Left forelimb (tissue), 1 donor: ENCODE measurements at regions not wholly inside any gene's neighbourhood (a gene's known extent, or its start where the extent isn't known, plus 50 kb on each side); places are given as distances from the start of the nearest gene placed in this dataset.
A peak's percentile ranks its signal among the peaks of the same experiment; 100 is the strongest.

Experiments used
- DNase-seq: peaks from one replicate; pipeline ENCODE4 v3.0.0-alpha.2; 2018; ENCODE audit warnings: low spot score

DNA sequence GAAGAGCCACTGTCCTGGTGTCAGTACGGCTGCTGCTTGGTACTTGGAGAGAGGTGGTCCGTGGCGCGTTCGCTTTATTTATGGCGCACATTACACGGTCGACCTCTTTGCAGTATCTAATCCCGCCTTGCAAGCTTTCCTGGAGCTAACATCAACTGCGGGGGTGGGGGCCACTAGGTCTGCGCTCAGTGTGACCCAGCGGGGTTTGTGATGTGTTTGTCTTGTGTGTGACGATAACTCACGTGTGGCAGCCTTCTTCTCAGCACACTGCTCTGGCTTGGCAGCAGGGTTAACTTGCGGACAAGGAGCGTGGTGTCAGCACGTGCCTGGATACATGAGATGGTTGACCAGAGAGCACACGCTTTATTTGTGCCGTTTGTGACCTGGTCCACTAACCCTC lies 122.2 kb upstream of the RTL1 start:
- DNase-seq: peak; percentile 47

DNA sequence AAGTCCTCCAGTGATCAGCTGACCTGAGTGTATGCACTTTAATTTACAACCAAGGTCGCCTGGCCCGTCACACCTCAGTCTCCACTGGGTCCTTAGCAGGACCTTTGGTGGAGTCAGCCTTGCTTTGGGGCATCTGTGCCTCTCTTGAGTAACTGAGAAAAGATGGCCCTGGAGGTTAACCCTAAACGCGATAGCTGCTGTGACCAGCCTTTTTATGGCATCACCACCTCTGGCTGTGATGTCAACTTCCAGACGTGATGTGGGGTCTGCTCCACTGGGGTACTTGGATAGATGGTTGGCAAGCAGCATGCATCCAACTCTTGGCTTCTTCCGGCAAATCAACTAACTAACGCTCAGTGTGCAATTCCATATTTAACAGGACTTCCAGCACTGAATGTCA lies 122.8 kb upstream of the RTL1 start:
- no peak for DNase-seq

DNA sequence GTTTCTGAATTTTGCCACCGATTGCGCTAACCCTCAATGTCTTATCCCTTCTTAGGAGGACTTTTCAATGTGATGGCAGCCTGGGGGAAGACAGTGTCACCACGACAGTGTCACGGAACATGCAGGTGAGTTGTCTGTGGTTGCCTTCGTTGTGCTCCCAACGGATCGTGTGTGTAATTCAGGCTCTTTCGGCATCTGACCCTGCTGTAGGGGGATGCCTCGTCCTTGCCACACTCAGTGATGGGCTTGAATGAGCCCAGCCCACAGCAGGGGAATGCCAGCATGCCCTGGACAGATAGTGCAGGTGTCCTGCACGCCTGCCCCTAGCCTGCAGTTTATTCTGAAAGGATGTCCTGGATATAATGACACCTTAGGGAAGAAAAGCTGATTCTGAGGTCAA lies 123.8 kb upstream of the RTL1 start:
- DNase-seq: no peak

DNA sequence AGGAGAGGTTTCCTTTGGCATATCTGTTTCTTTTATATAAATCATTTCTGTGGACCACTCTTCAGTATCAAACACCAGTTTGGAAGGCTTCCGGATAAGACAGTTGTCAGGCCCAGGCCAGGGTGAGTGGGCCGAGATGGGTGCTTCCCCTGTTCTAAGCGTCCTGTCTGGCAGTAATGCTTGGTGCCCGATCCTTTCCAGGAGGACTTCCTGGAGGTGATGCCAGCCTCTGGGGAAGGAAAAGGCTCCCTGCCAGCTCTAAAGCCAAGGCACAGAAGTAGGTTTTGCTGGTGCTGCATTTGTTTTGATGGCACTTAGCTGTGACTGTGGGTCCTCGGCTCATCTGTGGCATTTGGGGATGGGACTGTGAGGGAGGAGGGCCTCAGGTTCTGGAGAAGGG lies 124.4 kb upstream of the RTL1 start:
- DNase-seq: no peak

DNA sequence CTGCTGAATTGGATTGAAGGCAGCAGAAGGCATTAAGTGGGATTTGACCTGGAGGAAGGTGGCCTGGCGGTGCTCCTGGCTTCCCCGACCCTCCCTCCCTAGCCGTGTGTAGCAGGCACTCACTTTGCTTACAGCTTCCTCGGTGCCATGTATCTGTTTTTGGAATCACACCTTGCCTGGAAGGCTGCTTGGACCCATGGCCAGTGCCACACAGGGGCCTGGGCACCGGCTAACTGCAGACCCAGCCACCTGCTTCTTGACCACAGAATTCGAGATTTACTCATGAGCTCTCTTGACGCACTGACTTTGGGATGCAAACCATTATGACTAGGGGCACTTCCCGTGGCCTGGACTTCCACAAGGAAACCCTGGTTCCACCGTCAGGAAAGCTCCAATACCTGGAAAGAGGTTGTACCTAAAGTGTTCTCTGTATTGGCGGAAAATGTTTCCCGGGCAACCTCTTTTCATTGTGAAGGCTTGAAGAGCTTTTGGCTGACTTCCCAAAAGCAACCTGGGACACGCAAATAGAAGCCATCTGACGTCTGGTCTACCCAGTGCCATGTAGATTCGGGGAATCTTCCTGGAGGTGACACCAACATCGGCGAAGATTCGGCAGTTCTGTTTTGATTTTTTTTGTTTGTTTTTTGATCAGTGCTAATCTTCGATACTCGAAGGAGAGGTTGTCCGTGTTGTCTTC lies 125.6 kb upstream of the RTL1 start:
- DNase-seq: no peak

DNA sequence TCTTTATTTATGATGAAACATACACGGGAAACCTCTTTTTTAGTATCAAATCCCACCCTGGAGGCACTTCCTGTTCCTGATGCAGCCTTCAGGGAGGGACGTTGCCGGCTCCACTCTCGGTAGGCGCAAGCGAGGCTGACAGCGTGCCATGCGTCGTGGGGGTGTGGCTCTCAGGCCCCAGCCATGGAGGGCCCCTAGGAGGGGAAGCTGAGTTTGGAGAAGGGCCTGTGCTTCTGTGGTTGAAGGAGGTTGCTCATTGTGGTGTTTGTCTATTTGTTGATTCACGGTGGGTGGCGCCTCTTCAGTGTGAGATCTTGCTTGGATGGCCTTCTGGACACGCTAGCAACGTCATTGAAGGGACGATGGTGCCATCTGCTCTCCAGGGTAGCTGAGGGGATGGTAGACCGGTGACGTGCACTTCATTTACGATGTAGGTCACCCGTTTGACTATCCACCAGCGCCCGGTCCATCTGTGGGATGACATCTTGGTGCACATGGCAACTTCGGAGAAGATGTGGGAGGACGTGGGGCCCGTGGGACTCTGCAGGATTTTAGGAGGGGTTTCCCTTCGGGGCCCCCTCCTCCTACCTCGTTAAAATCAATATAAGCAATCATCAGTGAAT lies 126.3 kb upstream of the RTL1 start:
- no peak for DNase-seq

DNA sequence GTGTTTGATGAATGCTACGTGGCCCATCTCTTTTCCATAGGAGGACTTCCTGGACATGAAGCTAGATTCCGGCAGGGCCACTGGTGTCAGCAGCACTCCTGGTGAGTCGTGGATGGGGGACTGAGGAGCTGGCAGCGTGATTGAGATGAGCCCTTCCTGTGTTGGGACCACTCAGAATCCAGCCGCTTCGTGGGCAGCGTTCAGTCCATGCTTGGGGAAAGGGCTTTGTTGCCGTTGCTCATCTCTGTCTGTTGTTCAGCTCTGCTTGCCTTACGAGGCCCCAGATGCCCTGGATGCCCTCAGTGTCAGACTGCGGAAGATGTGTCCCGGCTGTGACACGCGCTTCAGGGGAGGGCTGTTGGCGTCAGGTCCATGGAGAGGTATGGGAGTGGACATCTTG lies 127.1 kb upstream of the RTL1 start:
- no peak for DNase-seq

DNA sequence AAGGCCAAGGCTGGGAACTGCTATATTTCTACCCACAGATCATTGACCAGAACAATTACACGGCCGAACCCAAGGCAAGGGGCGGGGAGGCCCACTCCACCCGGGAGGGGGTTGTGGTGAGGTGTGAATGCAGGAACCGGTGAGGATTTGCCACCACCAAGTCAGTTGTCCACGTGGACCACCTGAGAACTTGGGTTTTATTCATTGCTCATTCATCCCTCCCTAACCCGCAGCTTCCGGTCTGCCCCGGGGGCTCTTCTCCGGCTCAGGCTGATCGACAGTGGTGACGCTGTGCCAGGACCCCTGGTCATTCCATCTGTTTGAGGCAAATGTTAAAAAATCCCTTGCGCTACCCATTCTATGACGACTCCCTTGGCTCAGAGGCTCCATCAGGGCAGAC lies 127.7 kb upstream of the RTL1 start:
- no peak for DNase-seq

DNA sequence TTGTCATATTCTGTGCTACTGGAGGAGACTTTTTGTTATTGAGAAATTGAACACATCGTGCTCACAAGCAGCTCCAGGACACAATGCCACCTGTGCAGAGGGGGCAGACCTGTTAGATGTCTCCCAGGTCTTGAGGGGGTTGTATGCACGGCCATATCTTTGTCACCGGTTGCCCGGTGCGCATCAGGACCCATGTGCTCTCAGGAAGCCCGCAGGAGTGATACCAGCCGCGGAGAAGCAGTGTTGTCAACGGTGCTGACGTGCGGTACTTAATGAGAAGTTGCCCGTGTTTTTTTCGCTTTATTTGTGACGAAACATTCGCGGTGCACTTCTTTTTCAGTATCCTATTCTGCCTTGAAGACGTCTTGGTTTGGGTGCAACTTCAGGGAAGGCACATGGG lies 128.2 kb upstream of the RTL1 start:
- no peak for DNase-seq

DNA sequence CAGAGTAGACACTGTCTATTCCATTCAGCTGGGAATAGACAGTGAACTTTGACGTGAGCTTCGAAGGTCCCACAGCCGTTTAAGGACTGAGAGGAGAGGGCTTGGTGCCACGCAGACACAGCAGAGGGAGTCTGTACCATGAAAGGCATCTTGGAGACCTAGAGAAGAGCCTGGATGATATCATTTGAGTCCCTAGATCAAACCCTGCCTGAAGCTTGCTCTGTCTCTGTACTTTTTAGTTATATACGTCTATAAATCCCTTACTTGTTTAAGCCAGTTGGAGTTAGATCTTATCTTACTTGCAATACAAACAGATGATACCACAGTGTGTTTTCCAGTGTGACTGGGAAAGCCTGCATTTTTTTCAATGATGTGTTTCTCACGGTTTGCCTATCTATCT lies 128.9 kb upstream of the RTL1 start:
- peak; percentile 9 for DNase-seq

DNA sequence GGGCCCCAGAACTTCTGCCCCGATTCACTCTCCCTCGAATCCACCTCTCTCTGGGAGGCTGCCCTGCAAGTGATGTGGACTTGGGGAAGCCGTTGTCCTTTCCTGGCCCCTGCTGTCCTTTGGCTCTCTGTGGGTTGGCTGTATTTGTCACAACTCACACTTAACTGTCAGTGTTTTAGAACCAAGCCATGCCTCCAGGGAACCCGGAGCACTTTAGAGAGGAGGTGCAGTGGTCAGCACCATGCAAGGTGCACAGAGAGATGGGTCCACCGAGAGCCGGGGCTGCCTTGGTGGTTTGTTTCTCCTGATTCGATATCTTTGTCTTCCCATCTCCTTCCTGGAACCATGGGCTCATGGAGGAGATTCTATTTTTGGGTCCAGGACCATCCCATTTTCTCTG lies 129.5 kb upstream of the RTL1 start:
- DNase-seq: peak; percentile 15

DNA sequence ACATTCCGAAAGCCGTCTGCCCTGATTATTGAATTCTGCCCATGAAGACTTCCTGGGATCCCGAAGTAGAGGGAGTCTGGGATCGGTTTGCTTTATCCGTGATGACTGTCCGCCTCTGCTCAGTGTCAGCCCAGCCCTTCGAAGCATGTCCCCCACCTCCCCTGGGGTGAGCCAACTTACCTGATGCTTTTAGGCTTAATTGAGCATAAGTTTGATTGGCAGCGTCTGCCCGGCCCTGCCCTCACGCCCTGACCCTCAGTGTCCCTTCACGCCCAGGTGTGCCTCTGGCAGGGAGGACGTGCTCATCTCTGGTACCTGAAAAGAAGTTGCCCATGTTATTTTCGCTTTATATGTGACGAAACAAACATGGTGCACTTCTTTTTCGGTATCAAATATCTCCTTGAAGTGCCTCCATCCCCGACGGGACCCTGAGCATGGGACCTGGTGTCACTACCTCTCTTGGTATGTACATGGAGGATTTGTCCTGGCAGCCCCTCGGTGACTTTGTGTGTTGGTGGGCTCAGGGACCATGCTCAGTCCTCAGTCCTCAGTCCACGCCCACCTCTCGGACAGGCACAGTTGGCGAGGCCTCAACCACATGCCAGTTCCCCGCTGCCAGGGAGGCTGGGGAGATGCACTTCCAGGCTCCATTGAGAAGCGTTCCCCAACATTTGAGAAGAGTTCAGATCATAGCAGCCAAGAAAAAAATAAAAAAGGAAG lies 130.1 kb upstream of the RTL1 start:
- peak; percentile 41 for DNase-seq

DNA sequence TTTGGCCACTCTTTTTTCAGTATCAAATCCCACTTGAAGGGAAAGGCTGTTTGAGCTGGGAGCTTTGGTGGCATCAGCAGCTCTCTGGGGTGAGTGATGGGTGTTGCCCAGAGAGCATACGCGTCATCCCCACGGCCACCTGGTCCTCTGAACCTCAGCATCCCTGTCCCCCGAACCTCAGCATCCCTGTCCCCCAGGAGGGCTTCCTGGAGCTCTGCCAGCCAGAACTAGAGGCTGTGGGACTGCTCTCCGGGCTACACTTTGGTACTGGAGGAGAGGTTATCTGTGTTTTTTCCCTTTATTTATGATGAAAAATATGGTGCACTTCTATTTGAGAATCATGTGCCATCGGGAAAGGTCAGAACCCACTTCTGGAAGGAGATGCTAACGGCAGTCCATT lies 131.5 kb upstream of the RTL1 start:
- DNase-seq: peak; percentile 42

DNA sequence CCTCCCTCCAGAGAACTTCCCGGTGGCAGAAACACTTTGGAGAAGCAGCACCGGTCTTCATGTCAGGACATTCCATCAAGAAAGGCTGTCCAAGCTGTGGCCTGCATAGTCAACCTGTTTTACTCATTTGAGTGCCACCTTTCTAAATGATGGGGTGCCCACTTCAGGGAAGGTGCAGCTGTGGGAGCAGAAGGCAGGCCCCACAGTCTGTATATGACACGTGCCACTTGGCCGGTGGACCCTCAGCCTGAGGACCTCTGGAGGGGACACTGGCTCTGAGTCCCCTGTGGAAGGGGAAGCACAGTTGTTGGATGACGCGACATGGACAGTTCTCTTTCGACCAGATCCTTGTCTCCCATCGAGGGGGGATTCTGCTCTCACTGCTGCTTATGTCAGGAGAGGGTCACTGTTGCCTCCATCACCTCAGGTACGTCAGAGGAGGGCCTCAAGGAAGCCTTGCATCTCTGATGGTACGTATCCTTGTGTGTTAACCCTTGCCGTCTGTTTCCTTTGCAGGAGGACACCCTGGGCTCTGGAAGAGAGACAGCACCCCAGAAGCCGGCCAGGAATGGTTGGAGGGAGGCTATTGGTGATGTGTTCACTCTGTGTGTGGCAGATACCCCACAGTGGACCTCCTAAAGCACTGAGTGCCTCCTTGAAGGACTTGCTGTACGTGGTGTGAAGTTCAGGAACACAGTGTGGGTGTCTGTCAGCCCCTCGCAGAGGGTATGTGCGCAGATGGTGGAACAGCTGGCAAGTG lies 132.1 kb upstream of the RTL1 start:
- peak; percentile 60 for DNase-seq

DNA sequence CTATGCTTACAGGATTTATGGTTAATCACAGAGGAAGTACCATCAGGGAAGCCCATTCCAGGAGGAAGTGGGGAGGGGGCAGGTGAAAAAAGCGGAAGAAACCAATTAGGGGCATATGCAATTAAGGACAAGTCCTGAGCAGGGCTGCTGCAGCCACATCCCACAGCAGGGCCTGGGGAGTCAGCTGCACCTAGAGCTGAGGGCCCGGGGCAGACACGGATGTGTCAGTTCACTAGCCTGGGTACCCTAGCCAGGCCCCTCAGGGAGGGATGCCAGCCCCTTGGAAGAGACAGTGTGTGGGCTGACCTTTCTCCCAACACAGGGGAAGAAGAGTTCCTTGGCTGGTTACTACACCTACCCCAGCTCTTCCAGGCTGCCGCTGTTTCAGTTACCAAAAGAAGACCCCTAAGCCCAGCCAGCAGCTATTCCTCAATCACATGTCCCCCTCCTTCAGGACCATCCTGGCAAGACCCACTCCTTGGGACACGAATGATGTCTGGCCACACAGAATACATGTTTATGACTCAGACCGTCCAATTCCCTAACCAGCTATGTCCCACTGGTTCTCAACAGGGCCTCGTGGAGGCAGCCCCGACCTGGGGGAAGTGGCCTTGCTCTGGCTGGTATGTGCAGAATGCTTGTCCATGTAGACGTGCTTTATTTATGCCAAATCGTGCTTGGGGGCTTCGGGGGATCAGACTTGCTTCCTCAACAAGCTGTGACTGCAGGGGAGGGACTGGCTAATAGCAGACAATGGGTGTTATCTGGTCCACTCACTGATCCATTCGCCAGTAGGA lies 133.7 kb upstream of the RTL1 start:
- DNase-seq: no peak

DNA sequence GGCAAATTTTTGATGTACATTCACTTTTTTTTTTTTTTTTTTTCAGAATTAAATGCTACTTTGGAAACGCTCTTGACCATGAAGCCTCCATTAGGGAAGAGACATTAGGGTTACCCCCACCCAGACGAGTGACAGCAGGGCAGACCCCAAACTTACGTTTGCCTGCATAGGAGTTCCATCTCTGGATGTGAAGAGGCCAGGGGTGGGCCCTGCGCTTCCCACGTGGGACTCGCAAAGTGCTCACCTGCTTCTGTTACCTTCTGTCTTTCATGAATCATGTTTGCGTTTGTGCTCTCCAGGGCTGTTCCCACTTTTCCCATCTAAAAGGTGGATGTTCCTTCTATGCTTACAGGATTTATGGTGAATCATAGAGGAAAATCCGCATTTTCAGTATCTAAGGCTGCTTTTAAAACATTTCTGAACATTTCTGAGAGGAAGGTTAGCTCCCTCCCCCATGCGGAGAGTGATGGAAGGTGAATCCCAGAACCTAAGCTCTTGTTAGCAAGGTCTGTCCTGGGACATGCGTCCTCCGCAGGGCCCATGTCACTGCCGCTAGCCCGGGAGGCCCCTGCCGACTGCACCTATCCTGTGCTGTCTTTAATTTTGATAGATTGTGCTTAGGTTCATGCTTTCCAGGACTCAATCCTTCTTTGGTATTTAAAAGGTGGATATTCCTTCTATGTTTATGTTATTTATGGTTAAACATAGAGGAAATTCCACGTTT lies 135.7 kb upstream of the RTL1 start:
- DNase-seq: no peak

DNA sequence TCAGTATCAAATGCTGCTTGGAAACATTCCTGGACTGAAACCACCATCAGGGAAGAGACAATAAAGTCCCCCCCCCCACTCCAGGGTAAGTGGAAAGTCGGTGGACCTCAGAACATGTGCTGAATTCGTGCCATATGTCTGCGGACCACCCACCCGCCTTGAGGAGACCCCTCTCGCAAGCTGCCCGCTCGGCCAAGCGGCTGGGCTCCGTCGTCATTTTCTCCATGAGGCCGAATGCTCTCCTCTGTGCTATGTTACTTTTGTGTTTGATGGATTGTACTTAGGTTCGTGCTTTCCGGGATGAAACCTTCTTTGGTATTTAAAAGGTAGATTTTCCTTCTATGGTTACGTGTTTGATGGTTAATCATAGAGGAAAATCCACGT lies 136.2 kb upstream of the RTL1 start:
- DNase-seq: no peak

DNA sequence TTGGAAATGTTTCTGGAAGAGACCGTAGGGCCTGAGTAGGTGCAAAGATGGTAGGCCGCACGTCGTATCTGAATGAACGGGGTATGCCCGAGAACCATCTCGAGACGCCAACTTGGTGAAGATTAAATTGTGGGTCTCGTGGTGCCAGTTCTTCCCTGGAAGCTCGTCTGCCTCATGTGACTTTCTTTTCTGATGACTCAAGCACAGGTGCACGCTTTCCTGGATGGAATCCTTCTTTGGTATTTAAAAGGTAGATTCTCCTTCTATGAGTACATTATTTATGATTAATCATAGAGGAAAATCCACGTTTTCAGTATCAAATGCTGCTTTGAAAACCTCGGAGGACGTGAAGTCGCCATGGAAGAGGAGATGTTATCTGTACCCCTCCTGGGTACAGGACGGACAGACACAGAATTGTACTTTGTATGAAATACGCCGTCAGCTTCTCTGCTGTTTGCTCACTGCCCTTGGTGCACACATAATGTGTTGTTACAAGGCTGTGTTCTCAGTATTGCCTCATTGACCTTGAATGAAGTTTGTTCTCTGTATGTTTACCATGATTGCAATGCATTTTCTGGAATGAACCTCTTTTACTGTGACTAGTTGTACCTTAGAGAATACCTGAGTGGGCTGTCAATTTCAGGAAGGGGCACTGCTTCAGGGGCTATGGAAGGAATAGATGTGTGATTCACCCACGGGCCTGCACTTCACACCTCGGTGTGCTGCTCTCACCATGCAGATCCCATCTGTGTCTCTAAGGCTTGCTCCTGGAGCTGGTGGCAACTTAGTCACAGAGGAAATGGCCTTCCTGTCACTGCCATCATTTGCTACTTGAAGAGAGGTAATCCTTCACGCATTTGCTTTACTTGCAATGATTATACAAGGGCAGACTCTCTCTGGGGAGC lies 137.3 kb upstream of the RTL1 start:
- no peak for DNase-seq

DNA sequence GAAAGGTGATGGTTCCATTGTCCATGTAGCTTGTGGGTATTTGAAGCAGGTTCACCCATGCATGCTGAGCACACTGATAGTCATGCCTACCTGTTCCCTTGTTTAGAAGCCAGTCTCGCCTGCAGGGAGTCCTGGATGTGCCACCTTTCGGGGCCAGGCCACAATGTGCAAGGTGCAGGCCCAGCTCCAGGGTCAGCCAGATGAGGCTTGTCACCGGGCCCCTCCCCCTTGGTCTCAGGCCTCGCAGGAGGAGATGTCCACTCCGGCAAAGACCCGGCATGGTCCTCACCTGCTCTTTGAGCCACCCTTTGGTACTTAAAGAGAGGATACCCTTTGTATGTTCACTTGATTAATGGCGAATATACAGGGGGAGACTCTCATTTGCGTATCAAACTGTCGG lies 140.4 kb upstream of the RTL1 start:
- no peak for DNase-seq

DNA sequence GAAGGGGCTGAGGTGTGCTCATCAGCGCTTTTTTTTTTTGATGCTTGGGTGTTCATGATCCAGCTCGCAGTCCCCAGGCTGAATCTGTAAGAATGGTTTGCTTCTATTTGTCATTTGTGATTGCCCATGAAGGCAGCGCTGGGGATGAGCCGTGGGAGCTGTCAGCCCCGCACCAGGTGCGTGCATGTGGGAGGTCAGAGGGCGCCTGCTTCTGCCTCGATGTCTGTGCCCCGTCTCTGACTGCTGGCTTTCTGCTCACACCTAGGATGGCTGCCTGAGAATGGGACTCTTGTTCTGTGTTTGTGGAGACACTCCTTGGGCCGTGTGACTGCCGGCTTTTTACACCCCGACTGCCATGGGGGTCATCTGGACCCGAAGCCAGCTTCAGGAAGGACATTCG lies 141.2 kb upstream of the RTL1 start:
- DNase-seq: no peak
